ENCODE measurements at regions not wholly inside any gene's neighbourhood (a gene's known extent, or its start where the extent isn't known, plus 50 kb on each side); places are given as distances from the start of the nearest gene placed in this dataset.

DNA sequence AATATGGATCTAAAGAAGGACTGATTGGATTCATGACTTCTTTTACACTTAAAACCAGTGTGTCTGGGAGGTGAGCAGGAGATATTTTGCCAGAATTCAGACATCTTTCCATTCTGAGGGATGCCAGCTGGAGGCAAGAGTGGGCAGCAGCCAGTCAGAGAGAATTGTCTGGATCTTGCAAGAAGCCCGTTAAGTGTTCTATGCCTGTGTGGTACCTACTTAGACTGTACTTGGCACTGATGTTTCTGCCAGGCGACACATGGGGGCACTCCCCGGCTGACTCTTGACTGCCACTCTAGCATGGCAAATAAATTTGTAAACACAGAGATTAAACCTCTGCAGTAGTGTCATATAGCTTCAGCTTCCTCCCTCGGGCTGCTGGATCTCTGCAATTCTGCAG lies 247.7 kb downstream of the UTP18 start:
- TF ChIP-seq GABPA (IDR thresholded peaks at IDR 0.05; ENCODE audit: low read depth) (no peak), SPI1 (IDR thresholded peaks at IDR 0.05; ENCODE audit: borderline replicate concordance, low read depth) (no peak), POLR2AphosphoS5 (IDR thresholded peaks at IDR 0.05; ENCODE audit: low read depth) (no peak)
- TF ChIP-seq, protein P1, sequence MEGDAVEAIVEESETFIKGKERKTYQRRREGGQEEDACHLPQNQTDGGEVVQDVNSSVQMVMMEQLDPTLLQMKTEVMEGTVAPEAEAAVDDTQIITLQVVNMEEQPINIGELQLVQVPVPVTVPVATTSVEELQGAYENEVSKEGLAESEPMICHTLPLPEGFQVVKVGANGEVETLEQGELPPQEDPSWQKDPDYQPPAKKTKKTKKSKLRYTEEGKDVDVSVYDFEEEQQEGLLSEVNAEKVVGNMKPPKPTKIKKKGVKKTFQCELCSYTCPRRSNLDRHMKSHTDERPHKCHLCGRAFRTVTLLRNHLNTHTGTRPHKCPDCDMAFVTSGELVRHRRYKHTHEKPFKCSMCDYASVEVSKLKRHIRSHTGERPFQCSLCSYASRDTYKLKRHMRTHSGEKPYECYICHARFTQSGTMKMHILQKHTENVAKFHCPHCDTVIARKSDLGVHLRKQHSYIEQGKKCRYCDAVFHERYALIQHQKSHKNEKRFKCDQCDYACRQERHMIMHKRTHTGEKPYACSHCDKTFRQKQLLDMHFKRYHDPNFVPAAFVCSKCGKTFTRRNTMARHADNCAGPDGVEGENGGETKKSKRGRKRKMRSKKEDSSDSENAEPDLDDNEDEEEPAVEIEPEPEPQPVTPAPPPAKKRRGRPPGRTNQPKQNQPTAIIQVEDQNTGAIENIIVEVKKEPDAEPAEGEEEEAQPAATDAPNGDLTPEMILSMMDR (IDR thresholded peaks at IDR 0.05; ENCODE audit: insufficient read depth, low read length), result no peak
- TF ChIP-seq, protein P2, sequence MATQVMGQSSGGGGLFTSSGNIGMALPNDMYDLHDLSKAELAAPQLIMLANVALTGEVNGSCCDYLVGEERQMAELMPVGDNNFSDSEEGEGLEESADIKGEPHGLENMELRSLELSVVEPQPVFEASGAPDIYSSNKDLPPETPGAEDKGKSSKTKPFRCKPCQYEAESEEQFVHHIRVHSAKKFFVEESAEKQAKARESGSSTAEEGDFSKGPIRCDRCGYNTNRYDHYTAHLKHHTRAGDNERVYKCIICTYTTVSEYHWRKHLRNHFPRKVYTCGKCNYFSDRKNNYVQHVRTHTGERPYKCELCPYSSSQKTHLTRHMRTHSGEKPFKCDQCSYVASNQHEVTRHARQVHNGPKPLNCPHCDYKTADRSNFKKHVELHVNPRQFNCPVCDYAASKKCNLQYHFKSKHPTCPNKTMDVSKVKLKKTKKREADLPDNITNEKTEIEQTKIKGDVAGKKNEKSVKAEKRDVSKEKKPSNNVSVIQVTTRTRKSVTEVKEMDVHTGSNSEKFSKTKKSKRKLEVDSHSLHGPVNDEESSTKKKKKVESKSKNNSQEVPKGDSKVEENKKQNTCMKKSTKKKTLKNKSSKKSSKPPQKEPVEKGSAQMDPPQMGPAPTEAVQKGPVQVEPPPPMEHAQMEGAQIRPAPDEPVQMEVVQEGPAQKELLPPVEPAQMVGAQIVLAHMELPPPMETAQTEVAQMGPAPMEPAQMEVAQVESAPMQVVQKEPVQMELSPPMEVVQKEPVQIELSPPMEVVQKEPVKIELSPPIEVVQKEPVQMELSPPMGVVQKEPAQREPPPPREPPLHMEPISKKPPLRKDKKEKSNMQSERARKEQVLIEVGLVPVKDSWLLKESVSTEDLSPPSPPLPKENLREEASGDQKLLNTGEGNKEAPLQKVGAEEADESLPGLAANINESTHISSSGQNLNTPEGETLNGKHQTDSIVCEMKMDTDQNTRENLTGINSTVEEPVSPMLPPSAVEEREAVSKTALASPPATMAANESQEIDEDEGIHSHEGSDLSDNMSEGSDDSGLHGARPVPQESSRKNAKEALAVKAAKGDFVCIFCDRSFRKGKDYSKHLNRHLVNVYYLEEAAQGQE (IDR thresholded peaks at IDR 0.05; ENCODE audit: insufficient replicate concordance, low read depth), result no peak
- Histone ChIP-seq H3K27me3 (ENCODE audit: insufficient read depth, poor library complexity, severe bottlenecking) (peaks cover 5% of the 10 kb centered on the region), H3K27ac (replicated peaks) (no peak overlapping the region), H3K4me3 (replicated peaks; ENCODE audit: insufficient read depth, low read length) (no peak overlapping the region)
- DNase-seq (ENCODE audit: low read depth in 1 of 2, low spot score in 1 of 2), result no peak

DNA sequence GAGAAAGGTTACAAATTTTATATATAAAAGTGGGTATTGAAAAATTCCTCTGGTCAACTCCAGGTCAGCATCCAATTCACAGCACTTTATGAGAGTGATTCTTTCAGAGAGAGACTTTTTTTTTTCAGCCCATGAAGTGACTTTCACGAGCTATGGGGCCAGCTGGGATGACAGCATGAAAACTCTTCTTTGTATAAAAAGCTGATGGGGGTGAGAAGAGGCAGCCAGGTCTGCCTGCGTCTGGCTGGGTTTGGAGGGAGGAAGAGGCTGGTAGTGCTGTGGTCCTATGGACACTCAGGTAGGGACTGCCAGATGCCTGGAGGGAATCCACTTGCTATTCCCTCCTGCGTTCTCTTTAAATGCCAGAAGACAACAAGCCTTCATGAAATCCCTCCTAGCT lies 250.6 kb downstream of the UTP18 start:
- DNase-seq (ENCODE audit: low read depth in 1 of 2, low spot score in 1 of 2), result no peak
- Histone ChIP-seq H3K27me3 (ENCODE audit: insufficient read depth, poor library complexity, severe bottlenecking) (no peaks in the 10 kb centered on the region), H3K4me3 (replicated peaks; ENCODE audit: insufficient read depth, low read length) (no peak overlapping the region), H3K27ac (replicated peaks) (no peak overlapping the region)
- TF ChIP-seq POLR2AphosphoS5 (IDR thresholded peaks at IDR 0.05; ENCODE audit: low read depth) (no peak), SPI1 (IDR thresholded peaks at IDR 0.05; ENCODE audit: borderline replicate concordance, low read depth) (no peak), GABPA (IDR thresholded peaks at IDR 0.05; ENCODE audit: low read depth) (no peak)
- TF ChIP-seq, protein P1 (IDR thresholded peaks at IDR 0.05; ENCODE audit: insufficient read depth, low read length), result no peak
- TF ChIP-seq, protein P2 (IDR thresholded peaks at IDR 0.05; ENCODE audit: insufficient replicate concordance, low read depth), result no peak

DNA sequence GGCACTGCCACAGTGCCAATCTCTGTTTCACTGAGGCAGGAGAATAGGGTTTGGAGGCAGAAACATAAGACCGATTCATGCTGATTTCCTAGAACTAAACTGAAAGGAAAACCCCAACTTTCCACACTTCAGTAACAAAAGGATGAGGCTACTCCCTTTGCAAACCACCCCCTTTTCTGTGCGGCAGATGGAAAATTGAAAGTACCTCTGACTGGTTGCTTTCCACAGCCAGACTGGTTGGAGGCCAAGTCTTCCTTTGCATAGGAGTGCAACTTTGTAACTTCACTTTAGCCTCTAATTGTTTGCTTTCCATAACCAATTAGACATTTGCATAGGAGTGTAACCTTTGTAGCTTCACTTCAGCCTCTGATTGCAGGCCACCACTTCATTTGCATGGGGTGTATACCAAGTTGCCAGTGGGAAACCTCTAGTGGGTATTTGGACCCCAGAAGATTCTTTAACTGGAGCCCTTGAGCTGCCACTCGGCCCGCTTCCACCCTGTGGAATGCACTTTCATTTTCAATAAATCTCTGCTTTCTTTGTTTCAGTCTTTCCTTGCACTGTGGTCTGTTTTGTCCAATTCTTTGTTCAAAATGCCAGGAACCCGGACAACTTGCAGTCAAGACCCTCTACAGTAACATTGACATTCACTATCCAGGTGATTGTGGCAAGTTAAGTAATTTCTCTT lies 252.0 kb downstream of the UTP18 start:
- Histone ChIP-seq H3K27ac (replicated peaks) (no peak overlapping the region), H3K4me3 (replicated peaks; ENCODE audit: insufficient read depth, low read length) (no peak overlapping the region), H3K27me3 (ENCODE audit: insufficient read depth, poor library complexity, severe bottlenecking) (no peaks in the 10 kb centered on the region)
- TF ChIP-seq, protein P2 (IDR thresholded peaks at IDR 0.05; ENCODE audit: insufficient replicate concordance, low read depth), result no peak
- TF ChIP-seq POLR2AphosphoS5 (IDR thresholded peaks at IDR 0.05; ENCODE audit: low read depth), result no peak
- no peak for TF ChIP-seq SPI1 (IDR thresholded peaks at IDR 0.05; ENCODE audit: borderline replicate concordance, low read depth)
- TF ChIP-seq, protein P1 (IDR thresholded peaks at IDR 0.05; ENCODE audit: insufficient read depth, low read length), result no peak
- no peak for TF ChIP-seq GABPA (IDR thresholded peaks at IDR 0.05; ENCODE audit: low read depth)
- DNase-seq (ENCODE audit: low read depth in 1 of 2, low spot score in 1 of 2), result no peak
